ENCODE measurements at regions not wholly inside any gene's neighbourhood (a gene's known extent, or its start where the extent isn't known, plus 50 kb on each side); places are given as distances from the start of the nearest gene placed in this dataset.

DNA sequence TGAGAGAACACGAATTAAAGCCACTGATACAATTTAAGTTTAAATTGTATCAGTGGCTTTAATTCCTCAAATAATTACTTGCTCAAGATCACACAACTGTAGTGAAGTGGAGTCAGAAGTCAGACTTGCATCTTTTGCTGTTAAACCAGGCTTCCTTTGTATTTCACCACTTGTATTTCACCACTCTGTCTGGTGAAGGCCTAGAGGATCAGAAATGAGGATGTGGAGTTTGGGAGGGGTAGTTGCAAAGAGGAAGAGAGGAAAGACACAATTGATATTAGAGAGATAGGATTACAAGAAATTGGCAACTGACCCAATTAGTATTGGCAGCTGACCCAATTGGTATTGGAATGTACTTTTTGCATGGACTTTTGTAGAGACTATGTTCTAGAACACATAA, 288.1 kb upstream of the GPR149 start:
- H2BK12ac ChIP-seq (ENCODE audit: low read length), result no peak overlapping the region
- no peak overlapping the region for H3K9ac ChIP-seq (ENCODE audit: low read length)
- H3K9me3 ChIP-seq (ENCODE audit: insufficient read depth, low read depth, low read length), result no peaks in the 10 kb centered on the region
- H3K27me3 ChIP-seq (ENCODE audit: insufficient read depth, low read length), result no peaks in the 10 kb centered on the region
- no peaks in the 10 kb centered on the region for H3K36me3 ChIP-seq (ENCODE audit: control insufficient read depth in 1 of 2, insufficient read depth in 2 of 2, low read length in 2 of 2)
- H3K79me2 ChIP-seq (ENCODE audit: control insufficient read depth, insufficient read depth, low read length, poor library complexity), result no peaks in the 10 kb centered on the region
- no peak overlapping the region for H2AFZ ChIP-seq (ENCODE audit: insufficient read depth, low read length, poor library complexity)
- no peak overlapping the region for H3K4me3 ChIP-seq (ENCODE audit: low read depth, low read length)
- no peak overlapping the region for H3K14ac ChIP-seq (ENCODE audit: low read length)
- H4K91ac ChIP-seq (ENCODE audit: low read depth, low read length), result no peak overlapping the region
- H3K79me1 ChIP-seq (ENCODE audit: low read length), result no peaks in the 10 kb centered on the region
- no peak overlapping the region for H4K8ac ChIP-seq (ENCODE audit: low read depth, low read length)
- no peaks in the 10 kb centered on the region for H3K4me1 ChIP-seq (ENCODE audit: control insufficient read depth in 1 of 2, insufficient read depth in 2 of 2, low read length in 2 of 2)
- no peak overlapping the region for H2BK120ac ChIP-seq (ENCODE audit: insufficient read depth, low read length, poor library complexity)
- no peak overlapping the region for H2AK5ac ChIP-seq (ENCODE audit: low read length)
- no peak overlapping the region for H3K23ac ChIP-seq (ENCODE audit: low read length)
- H3K4me2 ChIP-seq (ENCODE audit: low read length), result no peak overlapping the region
- H3K27ac ChIP-seq (ENCODE audit: low read depth, low read length), result no peak overlapping the region
- DNase-seq, result no peak
- H3K18ac ChIP-seq (ENCODE audit: low read length), result no peak overlapping the region
- H2BK5ac ChIP-seq (ENCODE audit: low read depth, low read length, poor library complexity), result no peak overlapping the region
- H4K12ac ChIP-seq (ENCODE audit: low read depth, low read length), result no peak overlapping the region
- no peak overlapping the region for H3K4ac ChIP-seq (ENCODE audit: low read depth, low read length)
- no CpG with 5 or more reads among the region's 1 CpG for WGBS (ENCODE audit: extremely low coverage, insufficient coverage, insufficient read length)

DNA sequence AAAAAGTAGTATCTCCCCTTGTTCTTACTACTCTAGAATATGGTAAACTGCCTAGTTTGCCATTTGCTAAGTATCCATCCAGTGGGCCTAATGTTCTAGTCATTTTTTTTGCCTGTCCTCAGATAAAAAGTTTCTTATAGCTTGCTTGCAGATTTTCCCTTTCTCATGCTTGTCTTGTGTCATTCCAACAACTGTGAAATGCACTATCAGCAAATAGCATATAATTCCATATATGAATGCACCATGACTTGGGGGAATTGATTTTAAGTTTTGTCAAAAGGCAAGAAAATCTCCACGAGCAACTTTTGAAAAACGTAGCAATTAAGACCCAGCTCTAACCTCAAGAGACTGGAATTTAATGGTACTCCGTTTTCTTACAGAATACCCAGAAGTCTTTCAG, 286.2 kb upstream of the GPR149 start:
- Histone ChIP-seq H4K91ac (ENCODE audit: low read depth, low read length) (no peak overlapping the region), H3K79me1 (ENCODE audit: low read length) (no peaks in the 10 kb centered on the region), H4K12ac (ENCODE audit: low read depth, low read length) (no peak overlapping the region), H2AK5ac (ENCODE audit: low read length) (no peak overlapping the region), H2AFZ (ENCODE audit: insufficient read depth, low read length, poor library complexity) (no peak overlapping the region), H3K79me2 (ENCODE audit: control insufficient read depth, insufficient read depth, low read length, poor library complexity) (no peaks in the 10 kb centered on the region), H2BK12ac (ENCODE audit: low read length) (no peak overlapping the region), H3K14ac (ENCODE audit: low read length) (no peak overlapping the region), H3K36me3 (ENCODE audit: control insufficient read depth in 1 of 2, insufficient read depth in 2 of 2, low read length in 2 of 2) (no peaks in the 10 kb centered on the region), H4K8ac (ENCODE audit: low read depth, low read length) (no peak overlapping the region), H3K23ac (ENCODE audit: low read length) (no peak overlapping the region), H3K27ac (ENCODE audit: low read depth, low read length) (no peak overlapping the region), H3K4me3 (ENCODE audit: low read depth, low read length) (no peak overlapping the region), H2BK5ac (ENCODE audit: low read depth, low read length, poor library complexity) (no peak overlapping the region), H3K4me2 (ENCODE audit: low read length) (no peak overlapping the region), H3K9ac (ENCODE audit: low read length) (no peak overlapping the region), H3K27me3 (ENCODE audit: insufficient read depth, low read length) (no peaks in the 10 kb centered on the region), H3K9me3 (ENCODE audit: insufficient read depth, low read depth, low read length) (no peaks in the 10 kb centered on the region), H3K4me1 (ENCODE audit: control insufficient read depth in 1 of 2, insufficient read depth in 2 of 2, low read length in 2 of 2) (no peaks in the 10 kb centered on the region), H3K4ac (ENCODE audit: low read depth, low read length) (no peak overlapping the region), H2BK120ac (ENCODE audit: insufficient read depth, low read length, poor library complexity) (no peak overlapping the region), H3K18ac (ENCODE audit: low read length) (no peak overlapping the region)
- no peak for DNase-seq
- no CpG with 5 or more reads among the region's 3 CpGs for WGBS (ENCODE audit: extremely low coverage, insufficient coverage, insufficient read length)

DNA sequence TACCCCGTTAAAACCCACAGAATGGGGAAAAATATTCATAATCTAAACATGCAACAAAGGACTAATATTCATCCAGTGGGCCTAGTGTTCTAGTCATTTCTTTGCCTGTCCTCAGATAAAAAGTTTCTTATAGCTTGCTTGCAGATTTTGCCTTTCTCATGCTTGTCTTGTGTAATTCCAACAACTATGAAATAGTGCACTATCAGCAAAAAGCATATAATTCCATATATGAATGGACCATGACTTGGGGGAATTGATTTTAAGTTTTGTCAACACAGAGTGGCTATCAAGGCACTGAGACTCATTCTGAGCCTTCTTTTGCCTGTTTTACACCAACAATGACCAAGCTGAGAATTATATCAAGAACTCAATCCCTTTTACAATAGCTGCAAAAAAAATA, 278.6 kb upstream of the GPR149 start:
- Histone ChIP-seq H3K9me3 (ENCODE audit: insufficient read depth, low read depth, low read length) (no peaks in the 10 kb centered on the region), H3K4ac (ENCODE audit: low read depth, low read length) (no peak overlapping the region), H4K8ac (ENCODE audit: low read depth, low read length) (no peak overlapping the region), H3K23ac (ENCODE audit: low read length) (no peak overlapping the region), H3K4me1 (ENCODE audit: control insufficient read depth in 1 of 2, insufficient read depth in 2 of 2, low read length in 2 of 2) (no peaks in the 10 kb centered on the region), H3K14ac (ENCODE audit: low read length) (no peak overlapping the region), H3K79me1 (ENCODE audit: low read length) (no peaks in the 10 kb centered on the region), H4K91ac (ENCODE audit: low read depth, low read length) (no peak overlapping the region), H4K12ac (ENCODE audit: low read depth, low read length) (no peak overlapping the region), H2BK120ac (ENCODE audit: insufficient read depth, low read length, poor library complexity) (no peak overlapping the region), H3K27ac (ENCODE audit: low read depth, low read length) (no peak overlapping the region), H2BK12ac (ENCODE audit: low read length) (no peak overlapping the region), H3K79me2 (ENCODE audit: control insufficient read depth, insufficient read depth, low read length, poor library complexity) (no peaks in the 10 kb centered on the region), H2AFZ (ENCODE audit: insufficient read depth, low read length, poor library complexity) (no peak overlapping the region), H3K18ac (ENCODE audit: low read length) (no peak overlapping the region), H2BK5ac (ENCODE audit: low read depth, low read length, poor library complexity) (no peak overlapping the region), H3K9ac (ENCODE audit: low read length) (no peak overlapping the region), H3K4me2 (ENCODE audit: low read length) (no peak overlapping the region), H3K36me3 (ENCODE audit: control insufficient read depth in 1 of 2, insufficient read depth in 2 of 2, low read length in 2 of 2) (no peaks in the 10 kb centered on the region), H3K4me3 (ENCODE audit: low read depth, low read length) (no peak overlapping the region), H3K27me3 (ENCODE audit: insufficient read depth, low read length) (no peaks in the 10 kb centered on the region), H2AK5ac (ENCODE audit: low read length) (no peak overlapping the region)
- DNase-seq, result no peak
- no CpG with 5 or more reads among the region's 1 CpG for WGBS (ENCODE audit: extremely low coverage, insufficient coverage, insufficient read length)

DNA sequence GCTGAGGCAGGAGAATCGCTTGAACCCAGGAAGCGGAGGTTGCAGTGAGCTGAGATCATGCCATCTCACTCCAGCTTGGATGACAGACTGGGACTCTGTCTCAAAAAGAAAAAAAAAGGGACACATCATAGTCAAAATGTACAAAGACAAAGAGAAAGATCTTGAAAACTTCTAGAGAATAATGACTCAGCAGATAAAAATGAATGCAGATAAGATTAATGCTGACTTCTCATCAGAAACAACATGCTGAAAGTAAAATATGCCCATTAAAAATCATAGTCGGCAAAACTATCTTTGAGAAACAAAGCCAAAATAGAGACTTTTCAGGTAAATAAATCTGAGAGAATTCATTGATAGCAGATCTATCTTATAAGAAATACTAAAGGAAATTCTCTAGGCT, 271.1 kb upstream of the GPR149 start:
- no peaks in the 10 kb centered on the region for H3K79me1 ChIP-seq (ENCODE audit: low read length)
- no peak overlapping the region for H4K12ac ChIP-seq (ENCODE audit: low read depth, low read length)
- no peak overlapping the region for H2BK12ac ChIP-seq (ENCODE audit: low read length)
- no peaks in the 10 kb centered on the region for H3K79me2 ChIP-seq (ENCODE audit: control insufficient read depth, insufficient read depth, low read length, poor library complexity)
- H3K27ac ChIP-seq (ENCODE audit: low read depth, low read length), result no peak overlapping the region
- no peaks in the 10 kb centered on the region for H3K9me3 ChIP-seq (ENCODE audit: insufficient read depth, low read depth, low read length)
- no peak overlapping the region for H3K14ac ChIP-seq (ENCODE audit: low read length)
- H2BK5ac ChIP-seq (ENCODE audit: low read depth, low read length, poor library complexity), result no peak overlapping the region
- H4K8ac ChIP-seq (ENCODE audit: low read depth, low read length), result no peak overlapping the region
- H2AK5ac ChIP-seq (ENCODE audit: low read length), result no peak overlapping the region
- no peak overlapping the region for H4K91ac ChIP-seq (ENCODE audit: low read depth, low read length)
- H3K4me2 ChIP-seq (ENCODE audit: low read length), result no peak overlapping the region
- H3K27me3 ChIP-seq (ENCODE audit: insufficient read depth, low read length), result no peaks in the 10 kb centered on the region
- no CpG with 5 or more reads among the region's 3 CpGs for WGBS (ENCODE audit: extremely low coverage, insufficient coverage, insufficient read length)
- H3K36me3 ChIP-seq (ENCODE audit: control insufficient read depth in 1 of 2, insufficient read depth in 2 of 2, low read length in 2 of 2), result no peaks in the 10 kb centered on the region
- H3K4ac ChIP-seq (ENCODE audit: low read depth, low read length), result no peak overlapping the region
- H2AFZ ChIP-seq (ENCODE audit: insufficient read depth, low read length, poor library complexity), result no peak overlapping the region
- no peak overlapping the region for H3K18ac ChIP-seq (ENCODE audit: low read length)
- no peak overlapping the region for H3K23ac ChIP-seq (ENCODE audit: low read length)
- H3K4me3 ChIP-seq (ENCODE audit: low read depth, low read length), result no peak overlapping the region
- no peak for DNase-seq
- no peak overlapping the region for H2BK120ac ChIP-seq (ENCODE audit: insufficient read depth, low read length, poor library complexity)
- H3K4me1 ChIP-seq (ENCODE audit: control insufficient read depth in 1 of 2, insufficient read depth in 2 of 2, low read length in 2 of 2), result no peaks in the 10 kb centered on the region
- no peak overlapping the region for H3K9ac ChIP-seq (ENCODE audit: low read length)

DNA sequence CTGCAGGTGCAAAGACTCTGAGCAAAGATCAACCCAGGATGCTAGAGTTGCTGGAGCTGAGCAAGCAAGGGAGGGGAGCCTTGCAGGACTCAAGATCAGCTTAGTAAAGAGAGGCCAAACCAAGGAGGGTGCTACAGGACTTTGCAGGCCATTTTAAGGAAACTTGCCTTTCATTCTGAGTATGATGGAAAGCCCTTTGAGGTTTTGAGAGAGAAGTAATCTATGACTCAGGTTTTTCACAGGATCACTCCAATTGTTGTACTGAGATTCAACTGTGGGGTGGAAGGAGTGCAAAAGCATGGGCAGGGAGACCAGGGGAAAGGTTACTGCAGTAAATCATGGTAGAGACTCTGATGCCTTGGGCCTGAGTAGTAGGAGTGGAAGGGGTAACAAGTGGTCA, 260.4 kb upstream of the GPR149 start:
- no peak overlapping the region for H2AFZ ChIP-seq (ENCODE audit: insufficient read depth, low read length, poor library complexity)
- H3K27me3 ChIP-seq (ENCODE audit: insufficient read depth, low read length), result no peaks in the 10 kb centered on the region
- H4K12ac ChIP-seq (ENCODE audit: low read depth, low read length), result no peak overlapping the region
- H3K18ac ChIP-seq (ENCODE audit: low read length), result no peak overlapping the region
- no peak overlapping the region for H3K27ac ChIP-seq (ENCODE audit: low read depth, low read length)
- no peaks in the 10 kb centered on the region for H3K36me3 ChIP-seq (ENCODE audit: control insufficient read depth in 1 of 2, insufficient read depth in 2 of 2, low read length in 2 of 2)
- H3K23ac ChIP-seq (ENCODE audit: low read length), result no peak overlapping the region
- H4K91ac ChIP-seq (ENCODE audit: low read depth, low read length), result no peak overlapping the region
- H3K4me3 ChIP-seq (ENCODE audit: low read depth, low read length), result no peak overlapping the region
- no peak overlapping the region for H2BK5ac ChIP-seq (ENCODE audit: low read depth, low read length, poor library complexity)
- no peaks in the 10 kb centered on the region for H3K9me3 ChIP-seq (ENCODE audit: insufficient read depth, low read depth, low read length)
- no peak overlapping the region for H3K4ac ChIP-seq (ENCODE audit: low read depth, low read length)
- H2AK5ac ChIP-seq (ENCODE audit: low read length), result no peak overlapping the region
- H3K4me2 ChIP-seq (ENCODE audit: low read length), result no peak overlapping the region
- H3K79me2 ChIP-seq (ENCODE audit: control insufficient read depth, insufficient read depth, low read length, poor library complexity), result no peaks in the 10 kb centered on the region
- no peak overlapping the region for H2BK12ac ChIP-seq (ENCODE audit: low read length)
- no peak for DNase-seq
- H3K79me1 ChIP-seq (ENCODE audit: low read length), result no peaks in the 10 kb centered on the region
- H4K8ac ChIP-seq (ENCODE audit: low read depth, low read length), result no peak overlapping the region
- no peak overlapping the region for H3K9ac ChIP-seq (ENCODE audit: low read length)
- H2BK120ac ChIP-seq (ENCODE audit: insufficient read depth, low read length, poor library complexity), result no peak overlapping the region
- no peak overlapping the region for H3K14ac ChIP-seq (ENCODE audit: low read length)
- no peaks in the 10 kb centered on the region for H3K4me1 ChIP-seq (ENCODE audit: control insufficient read depth in 1 of 2, insufficient read depth in 2 of 2, low read length in 2 of 2)
